NCI-H446 treated with DMSO at 0.1 percent for 48 hours (cell line): ENCODE measurements at regions not wholly inside any gene's neighbourhood (a gene's known extent, or its start where the extent isn't known, plus 50 kb on each side); places are given as distances from the start of the nearest gene placed in this dataset.
"Not testable (repeated sequence)": the region's sequence is repeated elsewhere in the genome, so short reads cannot be mapped to it uniquely, and the experiment has no call there.

Experiments
- DNase-seq: peaks from one replicate; lab custom pipeline; 2025; lab: John Stamatoyannopoulos, UW

DNA sequence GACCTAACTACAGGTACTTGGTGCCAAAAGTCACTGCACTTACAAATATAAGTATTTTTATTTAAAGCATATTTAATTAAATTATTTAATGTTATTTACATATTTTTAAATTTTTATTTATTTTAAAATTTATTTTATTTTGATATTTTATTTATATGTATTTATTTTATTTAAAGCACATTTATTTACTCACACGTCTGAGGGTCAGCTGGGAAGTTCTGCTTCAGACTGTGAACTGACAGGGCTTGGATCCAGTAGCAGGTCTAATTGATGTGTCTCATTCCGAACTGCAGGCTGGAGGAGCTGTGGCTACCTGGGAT is 392.5 kb downstream of the GBA3 start:
- no peak for DNase-seq

DNA sequence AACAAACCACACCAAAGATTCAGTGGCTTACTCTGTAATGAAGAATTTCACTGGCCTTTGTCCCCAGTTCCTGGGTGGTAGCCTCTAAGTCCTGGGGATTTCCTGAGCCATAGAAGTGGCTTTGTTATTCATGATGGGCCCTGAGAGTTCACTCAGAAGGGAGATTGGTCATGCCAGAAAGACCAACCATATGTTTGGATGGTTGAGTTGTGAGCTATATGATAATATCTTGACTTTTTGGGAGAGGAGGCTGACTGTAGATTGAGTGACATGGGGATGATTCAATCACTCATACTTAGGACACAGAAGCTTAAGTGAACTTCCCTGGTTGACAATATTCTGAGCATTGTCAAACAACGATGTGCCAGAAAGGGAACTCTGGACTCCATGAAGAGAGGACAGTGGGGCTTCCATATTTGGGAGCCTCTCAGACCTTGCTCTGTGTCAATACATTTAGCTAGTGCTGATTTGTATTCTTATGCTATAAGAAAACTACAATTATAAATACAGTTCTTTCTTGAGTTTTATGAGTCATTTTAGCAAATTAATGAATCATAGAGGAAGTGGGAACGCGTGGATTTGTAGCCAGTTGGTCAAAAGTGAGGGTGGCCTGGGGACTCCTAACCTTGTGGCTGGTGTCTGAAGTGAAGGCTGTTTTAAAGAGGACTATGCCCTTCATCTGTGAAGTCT is 392.0 kb downstream of the GBA3 start:
- DNase-seq, result no peak

DNA sequence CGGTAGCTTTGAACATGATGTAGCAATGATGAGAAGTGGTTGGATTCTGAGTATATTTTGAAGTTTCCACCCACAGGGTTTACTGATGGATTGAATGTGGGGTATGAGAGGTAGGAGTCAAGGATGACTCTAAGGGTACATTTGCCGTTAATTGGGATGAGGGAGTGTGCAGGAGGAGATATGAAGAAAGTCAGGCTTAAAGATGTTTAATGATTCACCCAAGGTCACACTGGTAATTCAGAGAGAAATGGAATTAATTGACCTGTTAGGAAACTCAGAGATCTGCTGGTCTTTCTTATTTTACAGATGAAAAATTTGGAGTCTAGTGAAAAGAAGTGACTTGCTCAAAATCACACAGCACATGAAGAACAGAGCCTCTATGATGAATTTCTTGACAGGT is 390.7 kb downstream of the GBA3 start:
- no peak for DNase-seq

DNA sequence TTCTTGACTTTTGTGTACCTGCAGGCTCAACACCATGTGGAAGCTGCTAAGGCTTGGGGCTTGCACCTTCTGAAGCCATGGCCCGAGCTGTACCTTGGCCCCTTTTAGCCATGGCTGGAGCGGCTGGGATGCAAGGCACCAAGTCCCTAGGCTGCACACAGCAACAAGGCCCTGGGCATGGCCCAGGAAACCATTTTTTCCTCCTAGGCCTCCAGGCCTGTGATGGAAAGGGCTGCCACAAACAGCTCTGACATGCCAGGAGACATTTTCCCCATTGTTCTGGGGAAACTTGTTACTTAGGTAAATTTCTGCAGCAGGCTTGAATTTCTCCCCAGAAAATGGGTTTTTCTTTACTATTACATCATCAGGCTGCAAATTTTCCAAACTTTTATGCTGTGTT is 387.4 kb downstream of the GBA3 start:
- DNase-seq, result not testable (repeated sequence)

DNA sequence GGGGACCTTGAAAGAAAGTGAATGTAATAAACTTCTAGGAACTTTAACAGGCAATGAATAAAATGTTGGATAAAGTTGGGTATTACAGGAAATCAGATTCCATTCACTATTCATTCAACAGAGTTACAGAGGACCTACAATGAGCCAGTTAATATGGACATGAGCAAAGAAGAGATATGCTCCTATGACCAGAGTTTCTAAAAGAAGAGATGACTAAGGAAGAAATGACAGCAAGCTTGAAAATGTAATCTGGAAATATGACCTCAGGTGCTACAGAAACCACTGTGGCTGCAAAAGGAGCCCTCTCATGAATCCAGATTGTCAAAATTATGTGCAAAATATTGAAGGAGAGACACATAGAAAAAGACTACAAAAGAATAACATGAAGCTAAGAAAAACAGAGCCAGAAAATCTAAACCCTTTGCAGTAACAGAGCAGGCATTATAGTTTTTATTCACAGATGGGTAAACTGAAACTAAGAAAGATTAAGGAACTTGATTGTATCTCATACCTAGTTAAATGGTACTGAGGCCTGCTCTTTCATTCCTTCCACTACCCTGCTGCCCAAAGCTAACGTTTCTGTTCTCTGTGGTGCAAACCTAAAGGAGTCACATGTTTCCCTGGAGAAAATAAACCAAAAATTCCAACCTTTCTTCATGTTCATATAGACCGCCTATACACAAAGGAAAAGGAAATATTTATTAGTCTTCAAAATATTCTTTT is 378.3 kb downstream of the GBA3 start:
- no peak for DNase-seq

DNA sequence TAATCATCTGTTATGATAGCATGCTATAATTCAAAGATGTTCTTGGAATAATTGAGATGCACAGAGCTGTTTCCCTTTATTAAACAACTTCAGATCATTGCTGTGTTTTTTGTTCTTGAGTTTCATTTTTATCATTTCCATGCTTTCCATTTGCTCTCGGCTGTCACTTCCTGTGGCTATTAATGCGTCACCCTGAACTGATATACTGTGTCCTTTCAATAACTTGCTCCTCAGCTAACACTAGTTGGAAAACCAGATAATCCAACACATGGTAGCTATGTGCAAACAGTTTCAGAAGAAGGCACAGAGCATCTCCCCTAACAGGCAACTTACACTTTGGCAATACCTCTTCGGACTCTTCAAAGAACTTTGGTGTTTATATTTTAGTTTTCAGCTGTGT is 376.0 kb downstream of the GBA3 start:
- DNase-seq, result no peak

DNA sequence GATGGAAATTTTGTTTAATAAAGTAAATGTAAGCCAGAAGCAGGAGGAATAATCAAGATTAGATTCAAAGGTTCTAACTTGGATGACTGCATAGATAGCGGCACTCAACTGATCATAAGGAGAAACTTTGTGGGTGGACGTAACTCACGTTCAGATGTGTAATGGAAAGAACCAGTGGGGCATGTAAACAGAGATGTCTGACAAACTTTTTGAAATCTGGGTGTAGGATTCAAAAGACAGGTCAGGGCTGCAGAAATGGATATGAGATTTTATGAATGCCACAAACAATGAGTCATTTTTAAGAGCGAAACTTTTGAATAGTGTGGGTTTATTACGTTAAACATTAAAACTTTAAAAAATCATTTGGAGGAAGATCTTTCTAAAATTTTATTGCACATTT is 375.6 kb downstream of the GBA3 start:
- DNase-seq, result no peak

DNA sequence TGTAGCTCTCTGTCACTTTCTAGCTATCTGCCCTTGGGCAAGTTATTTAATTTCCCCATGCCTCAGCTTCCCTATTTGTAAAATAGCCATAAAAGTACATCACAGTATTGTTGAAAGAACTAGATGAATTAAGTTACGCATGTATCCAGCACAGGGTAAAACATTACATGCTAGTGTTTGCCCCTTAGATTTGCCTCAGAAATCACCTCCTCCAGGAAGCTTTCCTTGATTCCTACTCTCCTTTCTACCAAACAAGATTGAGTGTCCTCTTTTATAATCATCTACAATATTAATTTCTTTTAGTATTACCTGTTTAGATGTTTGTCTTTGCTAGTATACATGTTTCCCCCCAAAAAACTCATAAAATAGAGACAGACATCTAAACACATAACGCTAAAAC is 369.5 kb downstream of the GBA3 start:
- no peak for DNase-seq

DNA sequence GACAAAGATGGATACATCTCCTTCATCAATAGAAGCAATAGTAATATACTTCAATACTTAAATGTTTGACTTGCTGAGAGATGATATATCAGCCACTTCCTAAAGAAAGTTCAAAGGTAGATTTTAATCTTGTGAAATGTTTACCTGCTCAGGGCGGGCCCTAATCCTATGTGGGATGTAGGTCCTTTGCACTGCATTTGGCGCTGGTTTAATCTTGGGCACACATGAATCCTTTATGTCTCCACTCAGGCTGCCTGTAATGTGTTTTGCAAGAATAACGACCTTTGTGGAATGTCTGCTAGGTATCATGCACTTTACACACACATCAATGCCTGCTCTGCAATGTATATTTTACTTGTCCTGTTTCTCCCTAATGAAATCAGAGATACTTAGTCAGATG is 368.7 kb downstream of the GBA3 start:
- DNase-seq, result no peak

DNA sequence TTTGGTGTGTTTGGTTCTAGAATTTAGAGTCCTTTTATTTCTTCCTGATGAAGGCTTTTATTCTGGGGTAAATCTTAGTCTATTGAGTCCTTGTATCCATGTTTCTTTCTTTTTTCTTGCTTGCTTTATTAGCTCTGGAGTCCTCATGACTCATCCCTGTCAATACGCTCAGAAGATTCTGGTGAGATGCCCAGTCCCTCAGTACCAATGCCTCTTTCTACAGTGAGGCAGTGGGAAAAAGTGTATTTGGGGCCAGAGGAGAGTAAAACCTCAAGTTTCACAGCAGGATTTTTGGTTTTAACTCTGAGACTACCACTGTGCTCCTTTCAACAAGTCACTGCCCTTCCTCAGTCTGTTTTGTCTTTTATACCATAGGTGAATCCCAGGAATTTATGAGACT is 368.0 kb downstream of the GBA3 start:
- DNase-seq, result no peak

DNA sequence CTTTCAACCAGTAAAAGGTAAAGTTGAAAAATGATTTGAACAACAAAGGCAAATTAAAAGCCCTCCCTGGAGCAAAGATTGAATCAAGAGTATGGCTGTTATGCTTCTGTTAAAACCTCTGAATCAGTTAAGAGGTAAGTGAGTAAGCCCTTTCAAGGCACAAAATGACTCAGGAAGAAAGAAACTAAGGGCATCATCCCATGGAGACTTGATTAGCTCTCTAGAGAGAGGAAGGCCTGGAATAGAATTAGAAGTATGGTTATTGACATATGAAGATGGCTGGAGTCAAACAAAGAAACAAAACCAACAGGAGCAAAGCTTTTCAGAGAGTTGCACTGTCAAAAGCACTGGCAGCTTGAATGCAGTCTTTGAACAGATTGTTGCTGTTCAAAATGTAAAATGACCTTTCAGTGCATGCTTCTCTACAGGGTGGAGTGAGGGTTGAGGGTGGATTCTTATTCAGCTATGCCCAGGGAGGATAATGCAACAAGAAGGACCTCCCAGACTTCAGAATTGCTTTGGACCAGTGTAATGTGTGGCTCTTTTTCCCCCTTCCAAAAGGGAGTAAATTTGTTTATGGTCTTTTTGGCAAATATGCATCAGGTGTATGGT is 365.5 kb downstream of the GBA3 start:
- DNase-seq, result no peak

DNA sequence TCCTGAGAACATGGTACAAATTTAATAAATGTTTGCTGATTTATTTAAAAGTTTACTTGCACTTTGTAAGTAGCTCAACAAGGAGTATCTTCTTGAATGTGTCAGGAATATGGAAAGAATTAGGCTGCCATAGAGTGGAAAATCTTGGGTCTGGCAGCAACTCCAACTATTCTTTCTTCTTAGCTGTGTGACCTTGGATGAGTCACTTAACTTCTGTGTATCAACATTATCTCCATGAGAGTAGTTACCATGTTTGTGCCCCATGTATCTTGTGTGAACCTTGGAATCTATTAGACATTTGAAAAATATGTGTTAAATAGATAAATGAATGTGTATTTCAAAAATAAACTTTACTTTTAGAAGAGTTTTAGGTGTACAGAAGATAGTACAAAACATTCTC is 348.8 kb downstream of the GBA3 start:
- DNase-seq, result no peak

DNA sequence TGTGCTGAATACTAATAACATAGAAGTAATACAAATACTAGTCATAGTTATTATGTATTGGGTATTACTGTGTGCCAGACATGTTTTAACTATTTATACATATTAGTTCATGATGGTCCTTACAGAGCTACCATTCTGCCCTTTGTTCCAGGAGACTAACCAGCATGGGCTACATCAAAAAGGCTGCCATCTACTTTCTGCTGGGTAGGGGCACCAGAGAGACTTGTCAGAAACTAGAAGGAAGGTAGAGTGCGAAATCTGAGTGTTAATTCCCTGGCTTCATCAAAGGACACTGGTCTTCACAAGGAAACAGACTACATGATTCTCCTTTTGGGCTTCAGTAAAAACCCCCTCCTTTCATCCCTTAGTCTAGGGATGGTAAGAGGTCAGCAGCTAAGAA is 347.8 kb downstream of the GBA3 start:
- no peak for DNase-seq

DNA sequence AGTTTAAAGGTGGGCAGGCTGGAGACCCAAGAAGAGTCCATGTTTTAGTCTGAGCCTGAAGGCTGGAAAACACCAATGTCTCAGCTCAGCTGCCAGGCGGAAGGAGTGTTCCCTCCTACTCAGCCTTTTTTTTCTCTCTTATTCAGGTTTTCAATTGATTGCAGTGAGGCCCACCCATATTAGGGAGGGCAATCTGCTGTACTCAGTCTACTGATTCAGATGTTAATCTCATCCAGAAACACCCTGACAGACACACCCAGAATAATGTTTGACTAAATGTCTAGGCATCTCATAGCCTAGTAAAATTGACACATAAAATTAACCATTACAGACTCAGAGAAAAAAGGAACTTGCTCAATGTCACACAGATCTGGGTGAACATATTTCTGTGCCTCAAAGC is 347.1 kb downstream of the GBA3 start:
- DNase-seq, result no peak

DNA sequence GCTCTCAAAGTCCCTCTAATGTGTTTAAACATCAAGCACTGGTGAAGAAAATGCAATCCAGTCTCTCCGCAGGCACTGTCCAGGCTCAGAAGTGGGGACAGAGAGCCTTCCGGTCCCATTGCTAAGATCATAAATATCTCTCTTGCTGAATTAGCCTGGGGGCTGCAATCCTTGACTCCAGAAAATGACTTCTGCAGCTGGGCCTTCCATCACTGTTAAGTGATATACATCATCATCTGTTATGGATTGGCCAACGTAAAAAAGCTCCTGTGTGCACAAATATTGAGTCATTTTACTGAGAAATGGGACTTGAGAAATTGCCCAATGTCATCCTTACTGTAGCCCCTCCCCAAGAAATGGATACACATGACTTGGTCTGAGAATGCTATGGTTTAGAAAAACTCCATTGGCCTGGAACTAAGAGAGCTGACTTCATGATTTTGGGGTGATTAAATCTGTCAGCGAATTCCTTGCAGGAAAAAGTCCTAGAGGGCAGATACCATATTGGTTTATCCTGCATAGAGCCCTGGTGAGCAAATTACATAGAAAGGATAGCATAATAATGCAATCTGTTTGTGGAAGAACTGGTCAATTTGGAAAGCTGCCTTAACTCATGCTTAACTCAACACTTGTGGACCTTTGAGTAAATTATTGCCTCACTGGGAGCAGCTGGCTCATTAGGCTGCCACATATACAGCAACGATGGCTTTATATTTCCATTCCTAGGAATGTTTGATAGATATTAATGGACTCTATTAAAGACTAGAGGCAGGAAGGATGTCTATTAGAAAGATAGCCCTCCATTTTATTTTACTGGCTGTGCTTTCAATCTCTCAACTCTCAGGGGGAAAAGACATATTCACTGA is 346.1 kb downstream of the GBA3 start:
- no peak for DNase-seq

DNA sequence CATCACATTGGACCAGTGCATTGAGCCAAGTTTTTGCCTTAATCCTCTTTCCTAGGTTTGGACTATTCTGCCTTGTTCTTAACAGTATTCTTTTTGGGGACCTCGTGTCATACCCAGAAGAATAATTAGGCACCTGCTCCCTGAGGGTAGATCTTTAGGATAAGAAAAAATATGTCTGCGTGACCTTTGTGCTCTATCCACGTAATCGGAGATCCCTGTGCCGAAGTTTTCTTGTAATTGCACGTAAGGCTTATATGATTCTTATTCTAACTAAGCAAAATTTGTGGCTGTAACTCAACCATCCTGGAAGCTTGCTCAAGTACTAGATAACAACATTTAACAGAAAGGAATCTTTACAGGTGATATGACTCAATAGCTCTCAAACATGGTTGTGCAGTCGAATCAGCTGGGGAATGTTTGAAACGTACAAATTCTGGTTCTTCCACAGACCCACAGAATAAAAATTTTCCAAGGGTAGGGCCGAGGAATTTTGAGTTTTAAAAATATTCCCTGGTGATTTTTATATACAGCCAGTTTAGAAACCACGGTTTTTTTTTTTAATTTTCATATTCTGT is 344.3 kb downstream of the GBA3 start:
- no peak for DNase-seq

DNA sequence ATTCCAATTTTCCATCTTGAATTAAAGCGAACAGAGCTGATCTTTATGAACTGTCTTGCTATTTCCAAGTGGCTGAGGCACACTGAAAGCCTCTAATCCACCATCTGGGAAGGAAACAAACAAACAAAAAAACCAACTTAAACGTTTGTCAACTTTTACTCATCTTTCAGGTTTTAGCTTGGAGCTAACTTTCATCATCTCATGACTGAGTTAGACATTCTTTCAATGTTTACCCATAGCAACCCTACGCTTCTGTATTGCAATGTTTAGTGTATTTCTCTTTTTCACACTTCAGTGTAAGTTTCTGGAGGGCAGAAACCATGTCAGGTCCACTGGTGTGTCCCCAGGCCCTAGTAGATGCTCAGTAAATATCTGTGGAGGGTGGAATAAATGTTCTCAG is 343.8 kb downstream of the GBA3 start:
- DNase-seq, result no peak

DNA sequence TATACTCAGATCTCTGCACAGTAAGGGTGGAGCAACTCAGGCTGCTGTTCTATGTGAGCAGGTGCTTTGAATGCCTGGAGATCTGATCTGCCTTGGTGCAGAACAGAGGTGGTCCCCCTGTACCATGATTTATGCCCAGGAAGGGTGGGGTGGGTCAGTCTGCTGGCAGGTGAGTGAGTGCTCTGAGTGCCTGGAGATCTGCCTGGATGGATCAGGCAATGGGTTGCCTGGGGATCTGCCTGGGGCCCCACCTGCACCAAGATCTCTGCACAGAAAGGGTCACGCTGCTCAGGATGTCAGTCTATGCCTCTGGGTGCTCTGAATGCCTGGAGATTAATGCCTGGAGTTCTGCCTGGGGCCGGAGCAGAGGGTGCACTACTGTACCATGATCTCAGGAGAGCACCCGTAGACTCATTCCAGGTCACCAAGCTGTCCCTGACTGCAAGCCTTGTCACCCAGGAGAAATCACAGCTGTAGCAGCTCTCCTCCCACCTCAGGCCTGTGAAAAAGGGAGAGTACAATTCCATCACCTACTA is 342.9 kb downstream of the GBA3 start:
- no peak for DNase-seq

DNA sequence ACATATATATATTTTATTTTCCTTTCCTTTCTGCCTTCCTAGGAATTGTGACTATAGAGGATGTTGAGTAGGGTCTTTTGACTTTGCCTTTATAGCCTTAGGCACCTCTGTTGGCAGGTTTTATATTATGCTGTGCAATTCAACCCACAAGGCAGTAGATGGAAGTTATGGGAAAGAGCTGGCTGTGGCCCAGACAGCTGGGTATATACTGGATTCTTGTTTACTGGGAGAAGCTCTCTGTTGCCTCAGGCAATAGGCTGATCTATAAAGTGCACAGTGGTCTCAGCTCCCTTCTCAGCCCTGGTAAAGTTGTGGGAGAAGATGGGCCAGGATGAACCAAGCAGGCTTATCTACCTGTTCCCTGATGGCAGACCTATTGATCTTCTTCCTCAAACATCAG is 342.0 kb downstream of the GBA3 start:
- DNase-seq, result no peak

DNA sequence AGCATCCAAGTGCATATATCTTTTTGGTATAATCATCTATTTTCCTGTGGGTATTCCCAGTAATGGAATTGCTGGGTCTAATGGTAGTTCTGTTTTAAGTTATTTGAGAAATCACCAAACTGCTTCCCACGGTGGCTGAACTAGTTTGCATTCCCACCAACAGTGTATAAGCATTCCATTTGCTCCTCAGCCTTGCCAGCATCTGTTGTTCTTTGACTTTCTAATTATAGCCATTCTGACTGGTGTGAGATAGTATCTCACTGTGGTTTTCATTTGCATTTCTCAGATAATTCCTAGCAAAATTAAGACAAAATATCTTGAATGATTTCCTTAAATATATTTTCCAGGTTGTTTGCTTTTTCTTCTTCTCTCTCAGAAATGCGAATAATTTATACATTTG is 341.1 kb downstream of the GBA3 start:
- no peak for DNase-seq

DNA sequence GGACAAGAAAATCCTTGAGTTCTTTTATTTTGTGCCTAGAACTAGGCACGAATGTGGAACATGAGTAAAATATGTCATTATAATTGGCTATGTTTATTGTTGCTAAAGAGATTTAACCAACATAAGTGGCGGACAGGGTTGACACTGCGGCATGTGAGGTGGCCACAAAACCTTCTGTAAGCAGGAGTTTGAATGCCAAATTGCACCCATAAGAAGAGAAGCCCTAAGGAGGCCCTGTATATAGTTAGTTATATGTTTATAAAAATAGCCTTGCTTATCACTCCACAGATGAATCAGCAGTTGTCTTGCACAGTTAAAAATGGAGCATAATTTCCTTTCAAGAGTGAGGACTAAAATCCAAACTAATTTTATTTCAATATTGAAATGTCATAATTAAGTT is 336.1 kb downstream of the GBA3 start:
- no peak for DNase-seq

DNA sequence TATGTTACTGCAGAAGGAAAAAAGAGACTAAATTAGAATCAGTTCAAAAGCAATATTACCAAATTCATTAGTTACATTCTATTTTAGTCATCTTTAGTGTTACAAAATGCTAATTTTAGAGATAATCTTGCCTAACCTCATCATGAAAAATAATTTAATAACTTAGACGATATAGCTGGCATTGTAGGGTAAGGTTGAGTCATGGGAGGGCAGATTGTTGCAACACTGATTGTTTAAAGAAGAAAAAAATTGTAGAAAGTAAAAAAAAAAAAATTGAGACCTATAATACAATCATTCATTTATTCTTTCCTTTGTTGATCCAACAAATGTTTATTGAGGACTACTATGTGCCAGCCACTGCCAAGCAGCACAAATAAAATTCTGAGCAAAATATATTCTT is 330.9 kb downstream of the GBA3 start:
- no peak for DNase-seq
